ENCODE measurements at regions not wholly inside any gene's neighbourhood (a gene's known extent, or its start where the extent isn't known, plus 50 kb on each side); places are given as distances from the start of the nearest gene placed in this dataset.

DNA sequence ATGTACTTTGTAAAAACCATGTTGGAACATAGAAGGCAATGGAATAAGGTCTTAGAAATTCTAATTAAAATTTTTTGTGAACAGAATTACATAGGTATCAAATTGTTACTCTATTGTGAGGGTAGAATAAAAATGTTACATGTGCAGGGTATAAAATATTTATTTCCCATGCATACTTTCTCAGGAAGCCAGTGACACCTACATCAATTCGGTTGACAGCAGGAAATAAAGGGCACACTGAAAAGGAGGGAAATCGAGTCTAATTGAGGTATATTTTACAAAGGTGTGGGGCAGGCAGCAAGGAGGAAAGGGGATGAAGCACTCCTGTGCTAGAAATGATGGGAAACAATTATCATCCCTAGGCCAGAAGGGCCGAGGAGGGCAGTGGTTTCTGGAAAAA, 244.9 kb downstream of the C7orf25 start:
- TF ChIP-seq, protein P1, sequence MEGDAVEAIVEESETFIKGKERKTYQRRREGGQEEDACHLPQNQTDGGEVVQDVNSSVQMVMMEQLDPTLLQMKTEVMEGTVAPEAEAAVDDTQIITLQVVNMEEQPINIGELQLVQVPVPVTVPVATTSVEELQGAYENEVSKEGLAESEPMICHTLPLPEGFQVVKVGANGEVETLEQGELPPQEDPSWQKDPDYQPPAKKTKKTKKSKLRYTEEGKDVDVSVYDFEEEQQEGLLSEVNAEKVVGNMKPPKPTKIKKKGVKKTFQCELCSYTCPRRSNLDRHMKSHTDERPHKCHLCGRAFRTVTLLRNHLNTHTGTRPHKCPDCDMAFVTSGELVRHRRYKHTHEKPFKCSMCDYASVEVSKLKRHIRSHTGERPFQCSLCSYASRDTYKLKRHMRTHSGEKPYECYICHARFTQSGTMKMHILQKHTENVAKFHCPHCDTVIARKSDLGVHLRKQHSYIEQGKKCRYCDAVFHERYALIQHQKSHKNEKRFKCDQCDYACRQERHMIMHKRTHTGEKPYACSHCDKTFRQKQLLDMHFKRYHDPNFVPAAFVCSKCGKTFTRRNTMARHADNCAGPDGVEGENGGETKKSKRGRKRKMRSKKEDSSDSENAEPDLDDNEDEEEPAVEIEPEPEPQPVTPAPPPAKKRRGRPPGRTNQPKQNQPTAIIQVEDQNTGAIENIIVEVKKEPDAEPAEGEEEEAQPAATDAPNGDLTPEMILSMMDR (IDR thresholded peaks at IDR 0.05): no peak
- Histone ChIP-seq H3K36me3 (no peaks in the 10 kb centered on the region), H3K9me3 (no peaks in the 10 kb centered on the region), H3K4me3 (ENCODE audit: low read depth in 1 of 2, low read length in 1 of 2) (no peak overlapping the region), H3K4me1 (ENCODE audit: control insufficient read depth in 1 of 2, insufficient read depth in 1 of 2, low read depth in 1 of 2, low read length in 1 of 2) (no peaks in the 10 kb centered on the region), H3K27me3 (no peaks in the 10 kb centered on the region), H3K27ac (no peak overlapping the region)

DNA sequence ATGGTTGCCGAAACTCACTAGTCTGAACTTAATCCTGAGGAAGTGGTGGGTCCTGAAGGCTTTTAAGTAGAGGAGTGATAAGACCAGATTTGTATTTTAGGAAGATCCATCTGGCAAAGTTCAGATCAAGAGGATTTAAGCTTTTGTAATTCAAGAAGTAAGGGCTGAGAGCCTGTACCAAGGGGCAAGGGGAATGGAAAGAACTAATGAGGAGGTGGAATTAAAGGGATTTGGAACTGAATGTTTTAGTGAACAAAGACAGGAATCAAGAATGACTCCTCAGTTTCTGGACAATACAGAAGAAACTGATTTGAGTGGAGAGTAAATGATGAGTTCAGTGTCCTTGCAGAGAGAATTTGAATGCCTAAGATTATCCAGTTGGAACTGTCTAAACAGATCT, 249.0 kb downstream of the C7orf25 start:
- Histone ChIP-seq H3K9me3 (no peaks in the 10 kb centered on the region), H3K27ac (no peak overlapping the region), H3K36me3 (no peaks in the 10 kb centered on the region), H3K4me1 (ENCODE audit: control insufficient read depth in 1 of 2, insufficient read depth in 1 of 2, low read depth in 1 of 2, low read length in 1 of 2) (no peaks in the 10 kb centered on the region), H3K4me3 (ENCODE audit: low read depth in 1 of 2, low read length in 1 of 2) (no peak overlapping the region), H3K27me3 (no peaks in the 10 kb centered on the region)
- TF ChIP-seq, protein P1 (IDR thresholded peaks at IDR 0.05): no peak

DNA sequence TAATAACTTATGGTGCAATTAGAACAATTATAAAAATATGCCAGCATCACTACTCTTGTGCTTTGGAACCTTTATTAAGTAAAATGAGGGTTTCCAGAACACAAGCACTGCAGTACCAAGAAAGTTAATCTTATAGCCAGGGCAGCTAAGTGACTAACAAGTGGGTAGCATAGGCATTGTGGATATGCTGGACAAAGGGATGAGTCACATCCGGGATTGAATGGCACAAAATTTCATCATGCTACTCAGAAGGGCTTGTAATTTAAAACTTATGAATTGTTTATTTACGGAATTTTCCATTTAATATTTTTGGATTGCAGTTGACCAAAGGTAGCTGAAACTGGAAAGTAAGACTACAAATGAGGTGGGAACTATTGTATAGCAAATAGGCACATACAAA, 250.6 kb downstream of the C7orf25 start:
- H3K36me3 ChIP-seq: no peaks in the 10 kb centered on the region
- no peaks in the 10 kb centered on the region for H3K9me3 ChIP-seq

DNA sequence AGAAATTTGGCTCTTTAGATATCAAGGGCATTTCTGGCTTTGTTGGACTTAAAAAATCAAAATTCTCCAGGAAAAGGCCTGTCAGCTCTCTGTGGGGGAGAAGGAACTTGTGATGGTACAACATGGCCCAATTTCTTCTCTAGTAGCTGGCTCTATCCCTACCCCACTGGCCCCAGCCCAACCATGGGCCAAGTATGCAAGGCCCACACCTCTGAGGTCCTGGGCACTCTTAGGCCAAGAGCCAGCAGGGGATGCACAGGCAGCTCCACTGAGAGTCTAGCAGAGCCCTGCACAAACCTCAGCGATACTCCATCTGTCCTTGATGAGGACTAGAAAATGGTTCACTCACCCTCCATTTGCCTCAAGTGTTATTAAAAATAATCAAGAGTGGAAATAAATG, 261.2 kb downstream of the C7orf25 start:
- TF ChIP-seq, protein P1 (IDR thresholded peaks at IDR 0.05): no peak
- Histone ChIP-seq H3K27ac (no peak overlapping the region), H3K4me3 (ENCODE audit: low read depth in 1 of 2, low read length in 1 of 2) (no peak overlapping the region), H3K27me3 (no peaks in the 10 kb centered on the region), H3K9me3 (no peaks in the 10 kb centered on the region), H3K4me1 (ENCODE audit: control insufficient read depth in 1 of 2, insufficient read depth in 1 of 2, low read depth in 1 of 2, low read length in 1 of 2) (no peaks in the 10 kb centered on the region), H3K36me3 (no peaks in the 10 kb centered on the region)

More for the DNA sequence above, 250.6 kb downstream of the C7orf25 start:
- Histone ChIP-seq H3K27ac (no peak overlapping the region), H3K4me3 (ENCODE audit: low read depth in 1 of 2, low read length in 1 of 2) (no peak overlapping the region), H3K27me3 (no peaks in the 10 kb centered on the region), H3K4me1 (ENCODE audit: control insufficient read depth in 1 of 2, insufficient read depth in 1 of 2, low read depth in 1 of 2, low read length in 1 of 2) (no peaks in the 10 kb centered on the region)
- TF ChIP-seq, protein P1 (IDR thresholded peaks at IDR 0.05): no peak

DNA sequence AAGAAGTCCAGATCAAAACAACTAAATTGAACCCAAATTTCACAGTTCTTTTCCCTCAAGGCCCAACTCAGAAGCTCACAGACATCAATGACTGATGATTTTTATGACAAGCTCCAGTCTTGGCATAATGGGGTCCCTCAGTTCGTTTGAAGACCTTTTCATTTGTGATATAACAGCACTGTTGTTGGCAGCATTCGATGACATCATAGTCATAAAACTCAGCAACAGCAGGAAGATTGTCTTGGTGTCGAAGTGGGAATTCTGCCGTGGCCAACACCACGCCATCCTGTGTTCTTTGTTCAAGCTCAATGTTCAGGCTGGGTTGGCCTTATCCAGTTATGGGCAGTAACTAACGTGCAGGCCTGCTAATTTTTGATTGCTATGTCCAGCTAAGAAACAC, 261.7 kb downstream of the C7orf25 start:
- Histone ChIP-seq H3K9me3 (no peaks in the 10 kb centered on the region), H3K27ac (no peak overlapping the region), H3K27me3 (no peaks in the 10 kb centered on the region), H3K4me3 (ENCODE audit: low read depth in 1 of 2, low read length in 1 of 2) (no peak overlapping the region), H3K4me1 (ENCODE audit: control insufficient read depth in 1 of 2, insufficient read depth in 1 of 2, low read depth in 1 of 2, low read length in 1 of 2) (no peaks in the 10 kb centered on the region), H3K36me3 (no peaks in the 10 kb centered on the region)
- TF ChIP-seq, protein P1 (IDR thresholded peaks at IDR 0.05): no peak

DNA sequence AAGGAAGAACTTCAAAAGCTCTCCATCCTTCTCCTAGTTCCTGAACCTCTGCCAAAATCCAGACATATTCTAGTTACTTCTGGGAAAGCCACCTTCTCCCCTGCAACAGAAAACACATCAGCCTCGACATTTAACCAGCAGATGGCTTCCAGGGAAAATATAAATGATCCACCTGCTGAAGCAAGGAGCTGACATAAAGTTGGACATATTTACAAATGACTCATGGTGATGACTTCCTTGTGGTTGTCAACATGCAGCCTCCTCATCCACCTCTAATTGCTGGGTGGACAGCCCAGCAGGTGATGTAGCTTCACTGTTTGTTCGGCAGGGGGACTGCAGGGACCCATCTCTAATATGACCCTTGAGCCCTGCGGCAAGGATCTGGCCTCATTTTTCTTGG, 266.0 kb downstream of the C7orf25 start:
- TF ChIP-seq, protein P1 (IDR thresholded peaks at IDR 0.05): no peak
- Histone ChIP-seq H3K36me3 (no peaks in the 10 kb centered on the region), H3K4me3 (ENCODE audit: low read depth in 1 of 2, low read length in 1 of 2) (no peak overlapping the region)

More for the DNA sequence above, 266.0 kb downstream of the C7orf25 start:
- Histone ChIP-seq H3K27me3 (no peaks in the 10 kb centered on the region), H3K9me3 (no peaks in the 10 kb centered on the region), H3K27ac (no peak overlapping the region), H3K4me1 (ENCODE audit: control insufficient read depth in 1 of 2, insufficient read depth in 1 of 2, low read depth in 1 of 2, low read length in 1 of 2) (no peaks in the 10 kb centered on the region)
